ENCODE measurements at regions not wholly inside any gene's neighbourhood (a gene's known extent, or its start where the extent isn't known, plus 50 kb on each side); places are given as distances from the start of the nearest gene placed in this dataset.

GRCh38 chr14:99322731-99323599, 51.0 kb upstream of the BCL11B start:
- ATAC-seq (peak; percentile 36), FAIRE-seq (no peak), DNase-seq (ENCODE audit: low spot score) (no peak)
- H3K4me2 ChIP-seq (ENCODE audit: low read depth, low read length): peak overlapping the region; percentile 81
- ChIA-PET CTCF (ENCODE audit: low intra/inter-chr PET ratio, low total read pairs) (no interaction called here), POLR2A (no interaction called here)
- H3K79me2 ChIP-seq (ENCODE audit: insufficient read depth, low read length): no peaks in the 10 kb centered on the region
- H3K27me3 ChIP-seq (ENCODE audit: control insufficient read depth in 1 of 2, insufficient read depth in 2 of 2, low read length in 2 of 2): no peaks in the 10 kb centered on the region
- no peaks in the 10 kb centered on the region for H3K9me3 ChIP-seq (ENCODE audit: low read length)
- peaks cover 64% of the 10 kb centered on the region for H3K4me1 ChIP-seq (ENCODE audit: insufficient read depth, low read length)
- H4K20me1 ChIP-seq (ENCODE audit: insufficient read depth, low read length): no peaks in the 10 kb centered on the region
- 23% methylated on average over 14 of the region's 20 CpGs for WGBS (ENCODE audit: low lambda C conversion rate)
- H3K27ac ChIP-seq (ENCODE audit: extremely low read length, insufficient read depth, low read length): no peak overlapping the region
- H3K9ac ChIP-seq (ENCODE audit: insufficient read depth, low read depth, low read length): peak overlapping the region; percentile 30; the same call in 1 of the 2 replicates
- H3K4me3 ChIP-seq (replicated peaks in 1 of 3; ENCODE audit: insufficient read depth in 1 of 3, low read depth in 2 of 3, low read length in 3 of 3): peak overlapping the region in 2 of 3 experiments; percentile 29 to 59; a peak in 4 of 6 replicates
- in situ Hi-C loops (cut with HindIII; ENCODE audit: extremely low pct_ligation_motif_present, low pct_unique_long_range_greater_than_20kb) (no loop called here), intact Hi-C loops (cut with micrococcal nuclease; ENCODE audit: unreplicated experiment) (loop anchor here (5.0 kb wide), 1 partner anchor 59 kb away; no protein-coding TSS in a partner anchor)
- BruUV-seq (replicated peaks): no TSS peak
- no peaks in the 10 kb centered on the region for H3K36me3 ChIP-seq (replicated peaks in 1 of 2; ENCODE audit: control insufficient read depth in 1 of 2, insufficient read depth in 2 of 2, low read length in 2 of 2)
- no peak overlapping the region for H2AFZ ChIP-seq (ENCODE audit: low read length)
- TF ChIP-seq ZMYM3 (CRISPR knock-in tag; IDR thresholded peaks at IDR 0.05) (peak; percentile 81), ZNF670 (CRISPR knock-in tag; IDR thresholded peaks at IDR 0.05; ENCODE audit: borderline replicate concordance) (no peak), ZFP1 (CRISPR knock-in tag; IDR thresholded peaks at IDR 0.05) (no peak), ZNF30 (CRISPR knock-in tag; IDR thresholded peaks at IDR 0.05) (no peak), ZNF687 (CRISPR knock-in tag; IDR thresholded peaks at IDR 0.05) (peak; percentile 34; the same call in 1 of the 2 replicates), ARID5B (CRISPR knock-in tag; IDR thresholded peaks at IDR 0.05) (no peak), ATF7 (IDR thresholded peaks at IDR 0.05) (peak; percentile 85), ATF7 (CRISPR knock-in tag; IDR thresholded peaks at IDR 0.05) (no peak), SP5 (CRISPR knock-in tag; IDR thresholded peaks at IDR 0.05; ENCODE audit: borderline replicate concordance, low read depth) (no peak), CHD4 (IDR thresholded peaks at IDR 0.05; ENCODE audit: borderline replicate concordance, low read length) (peak; percentile 86; the same call in 1 of the 2 replicates), ATF1 (CRISPR knock-in tag; IDR thresholded peaks at IDR 0.05) (0 out of 2 replicates have a peak, but pooled peaks have one; percentile 27), ZNF616 (CRISPR knock-in tag; IDR thresholded peaks at IDR 0.05; ENCODE audit: low read depth) (no peak), ZKSCAN1 (IDR thresholded peaks at IDR 0.05; ENCODE audit: low read length) (no peak), CREBL2 (CRISPR knock-in tag; IDR thresholded peaks at IDR 0.05; ENCODE audit: borderline replicate concordance) (no peak), ZNF768 (CRISPR knock-in tag; IDR thresholded peaks at IDR 0.05) (peak; percentile 90), ZSCAN21 (CRISPR knock-in tag; IDR thresholded peaks at IDR 0.05; ENCODE audit: borderline replicate concordance) (0 out of 2 replicates have a peak, but pooled peaks have one; percentile 19), ZFP36L2 (CRISPR knock-in tag; IDR thresholded peaks at IDR 0.05) (no peak)

All from HepG2 (cell line).